ENCODE measurements at regions not wholly inside any gene's neighbourhood (a gene's known extent, or its start where the extent isn't known, plus 50 kb on each side); places are given as distances from the start of the nearest gene placed in this dataset.

- no peaks in the 10 kb centered on the region for H3K36me3 ChIP-seq (ENCODE audit: control insufficient read depth, insufficient read depth, low read length, severe bottlenecking)
- H3K4me1 ChIP-seq (ENCODE audit: control insufficient read depth, insufficient read depth, low read length): peaks cover 60% of the 10 kb centered on the region
- DNase-seq (ENCODE audit: low read depth): no peak
- H3K27me3 ChIP-seq (replicated peaks; ENCODE audit: control insufficient read depth, insufficient read depth, low read length): no peaks in the 10 kb centered on the region
- H3K9ac ChIP-seq (ENCODE audit: low read length): no peak overlapping the region
- no peak overlapping the region for H3K4me3 ChIP-seq (ENCODE audit: low read length)
- H3K9me3 ChIP-seq (ENCODE audit: control insufficient read depth, low read length): no peaks in the 10 kb centered on the region
These were observed 118.3 kb upstream of the NAV2 start for GRCh38 chr11:19594326-19594725.

GRCh38 chr11:19592842-19593241, 119.8 kb upstream of the NAV2 start:
- H3K9me3 ChIP-seq (ENCODE audit: control insufficient read depth, low read length): no peaks in the 10 kb centered on the region
- no peak for DNase-seq (ENCODE audit: low read depth)
- H3K36me3 ChIP-seq (ENCODE audit: control insufficient read depth, insufficient read depth, low read length, severe bottlenecking): no peaks in the 10 kb centered on the region
- H3K4me1 ChIP-seq (ENCODE audit: control insufficient read depth, insufficient read depth, low read length): peaks cover 45% of the 10 kb centered on the region
- H3K4me3 ChIP-seq (ENCODE audit: low read length): no peak overlapping the region
- no peaks in the 10 kb centered on the region for H3K27me3 ChIP-seq (replicated peaks; ENCODE audit: control insufficient read depth, insufficient read depth, low read length)
- H3K9ac ChIP-seq (ENCODE audit: low read length): no peak overlapping the region

GRCh38 chr11:19589567-19590260, 122.9 kb upstream of the NAV2 start:
- Histone ChIP-seq H3K9ac (ENCODE audit: low read length) (no peak overlapping the region), H3K4me1 (ENCODE audit: control insufficient read depth, insufficient read depth, low read length) (peaks cover 16% of the 10 kb centered on the region), H3K27me3 (replicated peaks; ENCODE audit: control insufficient read depth, insufficient read depth, low read length) (no peaks in the 10 kb centered on the region), H3K9me3 (ENCODE audit: control insufficient read depth, low read length) (no peaks in the 10 kb centered on the region), H3K36me3 (ENCODE audit: control insufficient read depth, insufficient read depth, low read length, severe bottlenecking) (no peaks in the 10 kb centered on the region), H3K4me3 (ENCODE audit: low read length) (no peak overlapping the region)
- no peak for DNase-seq (ENCODE audit: low read depth)

- Histone ChIP-seq H3K4me1 (ENCODE audit: control insufficient read depth, insufficient read depth, low read length) (peaks cover 9% of the 10 kb centered on the region), H3K36me3 (ENCODE audit: control insufficient read depth, insufficient read depth, low read length, severe bottlenecking) (no peaks in the 10 kb centered on the region), H3K9me3 (ENCODE audit: control insufficient read depth, low read length) (no peaks in the 10 kb centered on the region), H3K9ac (ENCODE audit: low read length) (no peak overlapping the region), H3K27me3 (replicated peaks; ENCODE audit: control insufficient read depth, insufficient read depth, low read length) (no peaks in the 10 kb centered on the region), H3K4me3 (ENCODE audit: low read length) (no peak overlapping the region)
- DNase-seq (ENCODE audit: low read depth): no peak
These were observed 124.7 kb upstream of the NAV2 start for GRCh38 chr11:19587979-19588378.

- H3K36me3 ChIP-seq (ENCODE audit: control insufficient read depth, insufficient read depth, low read length, severe bottlenecking): no peaks in the 10 kb centered on the region
- H3K4me1 ChIP-seq (ENCODE audit: control insufficient read depth, insufficient read depth, low read length): peaks cover 38% of the 10 kb centered on the region
- H3K4me3 ChIP-seq (ENCODE audit: low read length): no peak overlapping the region
- no peak for DNase-seq (ENCODE audit: low read depth)
- H3K9me3 ChIP-seq (ENCODE audit: control insufficient read depth, low read length): no peaks in the 10 kb centered on the region
- H3K27me3 ChIP-seq (replicated peaks; ENCODE audit: control insufficient read depth, insufficient read depth, low read length): no peaks in the 10 kb centered on the region
- H3K9ac ChIP-seq (ENCODE audit: low read length): no peak overlapping the region
These were observed 132.0 kb upstream of the NAV2 start for GRCh38 chr11:19580646-19581045.

GRCh38 chr11:19579957-19580356, 132.7 kb upstream of the NAV2 start:
- Histone ChIP-seq H3K36me3 (ENCODE audit: control insufficient read depth, insufficient read depth, low read length, severe bottlenecking) (no peaks in the 10 kb centered on the region), H3K4me3 (ENCODE audit: low read length) (no peak overlapping the region), H3K9me3 (ENCODE audit: control insufficient read depth, low read length) (no peaks in the 10 kb centered on the region), H3K27me3 (replicated peaks; ENCODE audit: control insufficient read depth, insufficient read depth, low read length) (no peaks in the 10 kb centered on the region), H3K4me1 (ENCODE audit: control insufficient read depth, insufficient read depth, low read length) (peaks cover 38% of the 10 kb centered on the region), H3K9ac (ENCODE audit: low read length) (no peak overlapping the region)
- DNase-seq (ENCODE audit: low read depth): no peak

GRCh38 chr11:19578871-19579270, 133.8 kb upstream of the NAV2 start:
- Histone ChIP-seq H3K9me3 (ENCODE audit: control insufficient read depth, low read length) (no peaks in the 10 kb centered on the region), H3K27me3 (replicated peaks; ENCODE audit: control insufficient read depth, insufficient read depth, low read length) (no peaks in the 10 kb centered on the region), H3K36me3 (ENCODE audit: control insufficient read depth, insufficient read depth, low read length, severe bottlenecking) (no peaks in the 10 kb centered on the region), H3K4me3 (ENCODE audit: low read length) (peak overlapping the region; percentile 33), H3K4me1 (ENCODE audit: control insufficient read depth, insufficient read depth, low read length) (peaks cover 38% of the 10 kb centered on the region), H3K9ac (ENCODE audit: low read length) (peak overlapping the region; percentile 79)
- DNase-seq (ENCODE audit: low read depth): no peak

GRCh38 chr11:19577976-19578619, 134.5 kb upstream of the NAV2 start:
- no peaks in the 10 kb centered on the region for H3K27me3 ChIP-seq (replicated peaks; ENCODE audit: control insufficient read depth, insufficient read depth, low read length)
- peak; percentile 70 for DNase-seq (ENCODE audit: low read depth)
- H3K9ac ChIP-seq (ENCODE audit: low read length): peak overlapping the region; percentile 79
- peak overlapping the region; percentile 33 for H3K4me3 ChIP-seq (ENCODE audit: low read length)
- no peaks in the 10 kb centered on the region for H3K9me3 ChIP-seq (ENCODE audit: control insufficient read depth, low read length)
- H3K36me3 ChIP-seq (ENCODE audit: control insufficient read depth, insufficient read depth, low read length, severe bottlenecking): no peaks in the 10 kb centered on the region
- H3K4me1 ChIP-seq (ENCODE audit: control insufficient read depth, insufficient read depth, low read length): peaks cover 38% of the 10 kb centered on the region

GRCh38 chr11:19577391-19577975, 135.2 kb upstream of the NAV2 start:
- H3K9me3 ChIP-seq (ENCODE audit: control insufficient read depth, low read length): no peaks in the 10 kb centered on the region
- H3K9ac ChIP-seq (ENCODE audit: low read length): peak overlapping the region; percentile 79
- peaks cover 38% of the 10 kb centered on the region for H3K4me1 ChIP-seq (ENCODE audit: control insufficient read depth, insufficient read depth, low read length)
- peak; percentile 31 for DNase-seq (ENCODE audit: low read depth)
- no peaks in the 10 kb centered on the region for H3K27me3 ChIP-seq (replicated peaks; ENCODE audit: control insufficient read depth, insufficient read depth, low read length)
- H3K36me3 ChIP-seq (ENCODE audit: control insufficient read depth, insufficient read depth, low read length, severe bottlenecking): no peaks in the 10 kb centered on the region
- H3K4me3 ChIP-seq (ENCODE audit: low read length): peak overlapping the region; percentile 33

GRCh38 chr11:19576903-19577302, 135.7 kb upstream of the NAV2 start:
- Histone ChIP-seq H3K27me3 (replicated peaks; ENCODE audit: control insufficient read depth, insufficient read depth, low read length) (no peaks in the 10 kb centered on the region), H3K9ac (ENCODE audit: low read length) (peak overlapping the region; percentile 79), H3K4me1 (ENCODE audit: control insufficient read depth, insufficient read depth, low read length) (peaks cover 38% of the 10 kb centered on the region), H3K4me3 (ENCODE audit: low read length) (peak overlapping the region; percentile 33), H3K9me3 (ENCODE audit: control insufficient read depth, low read length) (no peaks in the 10 kb centered on the region), H3K36me3 (ENCODE audit: control insufficient read depth, insufficient read depth, low read length, severe bottlenecking) (no peaks in the 10 kb centered on the region)
- DNase-seq (ENCODE audit: low read depth): no peak

- Histone ChIP-seq H3K9ac (ENCODE audit: low read length) (no peak overlapping the region), H3K27me3 (replicated peaks; ENCODE audit: control insufficient read depth, insufficient read depth, low read length) (no peaks in the 10 kb centered on the region), H3K36me3 (ENCODE audit: control insufficient read depth, insufficient read depth, low read length, severe bottlenecking) (no peaks in the 10 kb centered on the region), H3K9me3 (ENCODE audit: control insufficient read depth, low read length) (no peaks in the 10 kb centered on the region), H3K4me3 (ENCODE audit: low read length) (no peak overlapping the region), H3K4me1 (ENCODE audit: control insufficient read depth, insufficient read depth, low read length) (peaks cover 38% of the 10 kb centered on the region)
- peak; percentile 29 for DNase-seq (ENCODE audit: low read depth)
These were observed 136.6 kb upstream of the NAV2 start for GRCh38 chr11:19576054-19576453.
